ENCODE measurements at regions not wholly inside any gene's neighbourhood (a gene's known extent, or its start where the extent isn't known, plus 50 kb on each side); places are given as distances from the start of the nearest gene placed in this dataset.
"Not testable (repeated sequence)": the region's sequence is repeated elsewhere in the genome, so short reads cannot be mapped to it uniquely, and the experiment has no call there.

DNA sequence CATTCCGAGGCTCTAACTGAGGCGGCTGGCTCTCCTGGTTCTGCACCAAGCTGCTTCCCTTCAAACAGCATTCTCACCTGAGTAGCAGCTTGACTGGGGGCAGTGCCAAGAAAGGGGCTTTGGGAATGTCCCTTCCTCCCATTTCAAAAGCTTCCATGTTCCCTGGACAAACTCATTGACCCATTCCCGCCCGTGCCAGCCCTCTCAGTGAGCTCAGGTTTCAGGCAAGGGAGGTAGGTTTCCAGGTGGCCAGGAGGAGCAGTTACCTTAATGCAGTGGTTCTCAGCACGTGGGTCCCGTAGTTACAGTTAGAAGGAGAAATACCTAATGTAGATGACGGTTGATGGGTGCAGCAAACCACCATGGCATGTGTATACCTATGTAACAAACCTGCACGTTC, 135.2 kb downstream of the ELOVL4 start:
- no peak for DNase-seq (ENCODE audit: low read depth)
- TF ChIP-seq, protein P1, sequence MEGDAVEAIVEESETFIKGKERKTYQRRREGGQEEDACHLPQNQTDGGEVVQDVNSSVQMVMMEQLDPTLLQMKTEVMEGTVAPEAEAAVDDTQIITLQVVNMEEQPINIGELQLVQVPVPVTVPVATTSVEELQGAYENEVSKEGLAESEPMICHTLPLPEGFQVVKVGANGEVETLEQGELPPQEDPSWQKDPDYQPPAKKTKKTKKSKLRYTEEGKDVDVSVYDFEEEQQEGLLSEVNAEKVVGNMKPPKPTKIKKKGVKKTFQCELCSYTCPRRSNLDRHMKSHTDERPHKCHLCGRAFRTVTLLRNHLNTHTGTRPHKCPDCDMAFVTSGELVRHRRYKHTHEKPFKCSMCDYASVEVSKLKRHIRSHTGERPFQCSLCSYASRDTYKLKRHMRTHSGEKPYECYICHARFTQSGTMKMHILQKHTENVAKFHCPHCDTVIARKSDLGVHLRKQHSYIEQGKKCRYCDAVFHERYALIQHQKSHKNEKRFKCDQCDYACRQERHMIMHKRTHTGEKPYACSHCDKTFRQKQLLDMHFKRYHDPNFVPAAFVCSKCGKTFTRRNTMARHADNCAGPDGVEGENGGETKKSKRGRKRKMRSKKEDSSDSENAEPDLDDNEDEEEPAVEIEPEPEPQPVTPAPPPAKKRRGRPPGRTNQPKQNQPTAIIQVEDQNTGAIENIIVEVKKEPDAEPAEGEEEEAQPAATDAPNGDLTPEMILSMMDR (IDR thresholded peaks at IDR 0.05; ENCODE audit: insufficient read depth, low read depth, low read length): no peak
- no peak overlapping the region for H3K4me3 ChIP-seq (ENCODE audit: low read depth, low read length)

DNA sequence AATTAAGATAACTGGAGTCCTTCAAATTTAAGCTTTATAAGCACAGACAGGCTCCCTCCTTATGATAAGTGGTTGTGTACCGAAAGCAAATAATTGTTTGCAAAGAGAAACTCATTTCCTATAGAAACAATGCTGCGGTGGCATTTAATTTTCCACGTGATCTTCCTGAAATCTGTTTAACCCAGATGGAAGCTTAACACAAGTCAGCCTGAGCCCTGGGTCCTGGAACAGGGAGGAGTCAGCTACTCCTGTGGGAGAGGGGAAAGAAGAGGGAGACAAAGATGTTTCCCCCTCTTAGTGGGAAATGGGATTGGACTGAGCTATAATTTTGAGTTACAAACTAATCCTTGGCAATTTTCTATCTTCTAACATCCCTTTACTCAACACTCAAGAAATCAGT, 136.5 kb downstream of the ELOVL4 start:
- no peak overlapping the region for H3K4me3 ChIP-seq (ENCODE audit: low read depth, low read length)
- no peak for DNase-seq (ENCODE audit: low read depth)
- TF ChIP-seq, protein P1 (IDR thresholded peaks at IDR 0.05; ENCODE audit: insufficient read depth, low read depth, low read length): no peak

DNA sequence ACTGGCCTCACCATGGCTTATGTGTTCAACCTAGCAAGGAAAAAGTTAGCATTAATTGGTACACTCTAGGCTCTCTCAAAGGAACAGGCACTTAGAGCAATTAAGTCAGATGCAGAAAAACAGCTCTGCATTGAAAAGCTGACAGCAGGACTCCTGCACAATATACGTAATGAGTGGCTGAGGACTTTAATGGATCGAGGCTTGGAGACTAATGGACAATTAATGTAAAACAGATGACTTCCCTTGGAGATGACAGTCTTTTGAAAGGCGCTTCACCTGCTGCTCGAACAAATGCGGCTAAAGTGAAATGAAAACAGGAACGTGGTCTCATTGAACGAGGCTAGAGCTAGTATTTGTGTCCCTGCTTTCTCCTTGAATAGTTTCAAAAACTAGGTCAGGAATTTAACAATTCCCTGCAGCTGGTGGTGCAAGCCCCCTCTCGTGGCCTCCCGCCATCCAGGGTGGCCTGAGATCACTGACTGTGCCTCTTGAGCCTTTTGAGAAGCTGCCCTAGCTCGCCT, 137.1 kb downstream of the ELOVL4 start:
- DNase-seq (ENCODE audit: low read depth): no peak
- TF ChIP-seq, protein P1 (IDR thresholded peaks at IDR 0.05; ENCODE audit: insufficient read depth, low read depth, low read length): no peak
- H3K4me3 ChIP-seq (ENCODE audit: low read depth, low read length): no peak overlapping the region

DNA sequence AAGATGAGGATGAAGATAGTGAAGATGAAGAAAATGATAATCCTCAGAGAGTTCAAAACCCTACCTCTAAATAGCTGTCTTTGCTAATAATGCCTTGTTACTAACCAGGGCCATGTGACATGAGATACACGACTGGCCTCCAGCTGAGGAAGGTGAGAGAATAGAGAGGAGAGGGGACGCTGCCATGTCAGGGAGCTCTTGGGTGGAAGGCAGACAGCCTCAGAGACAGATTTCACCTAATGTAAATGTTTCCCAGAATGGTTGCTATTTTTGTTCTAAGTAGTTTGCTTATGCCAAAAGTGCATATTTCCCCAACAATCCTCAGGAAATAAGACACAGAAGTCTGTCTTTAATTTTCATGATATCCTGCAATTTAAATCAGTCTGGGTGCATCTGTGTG, 138.4 kb downstream of the ELOVL4 start:
- TF ChIP-seq, protein P1 (IDR thresholded peaks at IDR 0.05; ENCODE audit: insufficient read depth, low read depth, low read length): no peak
- no peak overlapping the region for H3K4me3 ChIP-seq (ENCODE audit: low read depth, low read length)
- no peak for DNase-seq (ENCODE audit: low read depth)

DNA sequence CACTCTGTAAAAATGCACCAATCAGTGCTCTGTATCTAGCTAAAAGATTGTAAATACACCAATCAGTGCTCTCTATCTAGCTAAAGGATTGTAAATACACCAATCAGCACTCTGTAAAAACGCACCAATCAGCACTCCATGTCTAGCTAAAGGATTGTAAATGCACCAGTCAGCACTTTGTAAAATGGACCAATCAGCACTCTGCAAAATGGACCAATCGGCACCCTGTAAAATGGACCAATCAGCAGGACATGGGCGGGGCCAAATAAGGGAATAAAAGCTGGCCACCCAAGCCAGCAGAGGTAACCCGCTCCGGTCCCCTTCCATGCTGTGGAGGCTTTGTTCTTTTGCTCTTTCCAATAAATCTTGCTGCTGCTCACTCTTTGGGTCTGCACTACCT, 140.7 kb downstream of the ELOVL4 start:
- DNase-seq (ENCODE audit: low read depth): not testable (repeated sequence)

DNA sequence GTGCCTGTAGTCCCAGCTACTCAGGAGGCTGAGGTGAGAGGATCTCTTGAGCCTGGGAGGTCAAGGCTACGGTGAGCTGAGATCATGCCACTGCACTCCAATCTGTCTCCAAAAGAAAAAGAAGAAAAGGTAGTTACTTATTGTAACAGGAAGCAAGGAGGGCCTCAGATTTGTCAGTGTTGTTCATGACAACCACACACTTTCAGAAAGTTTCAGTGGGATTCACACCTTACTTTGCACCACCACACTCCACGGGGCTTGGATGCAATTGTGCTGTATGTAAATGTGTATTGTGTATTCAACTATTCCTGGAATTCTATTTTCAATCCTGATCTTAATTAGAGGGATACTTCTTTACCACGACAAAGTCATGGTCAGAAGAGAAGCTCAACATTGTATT, 142.6 kb downstream of the ELOVL4 start:
- no peak for DNase-seq (ENCODE audit: low read depth)
- TF ChIP-seq, protein P1 (IDR thresholded peaks at IDR 0.05; ENCODE audit: insufficient read depth, low read depth, low read length): no peak

More for the DNA sequence above, 140.7 kb downstream of the ELOVL4 start:
- H3K4me3 ChIP-seq (ENCODE audit: low read depth, low read length): not testable (repeated sequence)

DNA sequence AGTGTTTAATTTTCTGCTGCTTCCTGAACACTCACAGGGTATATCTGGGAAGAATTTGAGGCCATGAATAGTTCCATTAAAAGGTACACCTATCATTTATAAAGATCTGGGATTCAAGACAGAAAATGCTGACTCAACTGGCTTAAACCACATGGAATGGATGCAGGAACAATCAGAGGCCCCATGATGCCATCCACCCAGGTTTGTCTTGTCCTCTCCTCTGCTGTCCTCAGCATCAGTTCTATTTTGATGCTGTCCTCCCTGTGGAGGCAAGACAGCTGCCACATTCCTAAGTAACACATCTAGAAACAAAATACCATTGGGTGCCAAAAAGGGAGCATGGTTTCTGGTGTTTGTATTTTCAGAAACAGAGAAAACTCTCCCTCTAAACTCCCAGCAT, 143.4 kb downstream of the ELOVL4 start:
- DNase-seq (ENCODE audit: low read depth): no peak
- H3K4me3 ChIP-seq (ENCODE audit: low read depth, low read length): no peak overlapping the region

More for the DNA sequence above, 142.6 kb downstream of the ELOVL4 start:
- H3K4me3 ChIP-seq (ENCODE audit: low read depth, low read length): no peak overlapping the region

More for the DNA sequence above, 143.4 kb downstream of the ELOVL4 start:
- TF ChIP-seq, protein P1 (IDR thresholded peaks at IDR 0.05; ENCODE audit: insufficient read depth, low read depth, low read length): no peak

Measured in fibroblast of villous mesenchyme (primary cell).